Kidney epithelial cell (primary cell): ENCODE measurements at regions not wholly inside any gene's neighbourhood (a gene's known extent, or its start where the extent isn't known, plus 50 kb on each side); places are given as distances from the start of the nearest gene placed in this dataset.

Experiments used
- DNase-seq: peaks from one replicate; pipeline ENCODE4 v3.0.0-alpha.2; 2010; ENCODE audit warnings: low read depth
- H3K27me3 ChIP-seq: 2 replicates; pipeline ENCODE4 v1.6.0; 2011; ENCODE audit warnings: low read length; ENCODE audit not compliant: control insufficient read depth, insufficient read depth
- H3K36me3 ChIP-seq: 2 replicates; pipeline ENCODE4 v1.5.1; 2011; ENCODE audit warnings: low read length; ENCODE audit not compliant: control insufficient read depth, insufficient read depth
- H3K4me3 ChIP-seq: 2 replicates; pipeline ENCODE4 v1.5.1; 2011; ENCODE audit warnings: low read depth, mild to moderate bottlenecking, control low read depth, low read length
- CTCF ChIP-seq: IDR thresholded peaks from 2 replicates; pipeline ENCODE4 v1.5.1; 2011; ENCODE audit warnings: mild to moderate bottlenecking, moderate library complexity, low read length, control low read depth, inconsistent platforms; ENCODE audit not compliant: insufficient read depth, poor library complexity, severe bottlenecking

GRCh38 chr4:188246488-188246887 lies 107.2 kb downstream of the TRIML1 start:
- no peak for DNase-seq
- no peak for TF ChIP-seq CTCF
- H3K27me3 ChIP-seq = no peaks in the 10 kb centered on the region
- H3K4me3 ChIP-seq = no peak overlapping the region
- no peaks in the 10 kb centered on the region for H3K36me3 ChIP-seq

GRCh38 chr4:188254211-188254610 lies 115.0 kb downstream of the TRIML1 start:
- DNase-seq = no peak
- TF ChIP-seq CTCF = no peak

GRCh38 chr4:188262464-188262863 lies 123.2 kb downstream of the TRIML1 start:
- peak; percentile 18 for DNase-seq
- no peak overlapping the region for H3K4me3 ChIP-seq
- no peak for TF ChIP-seq CTCF

More at GRCh38 chr4:188254211-188254610, 115.0 kb downstream of the TRIML1 start:
- H3K4me3 ChIP-seq = no peak overlapping the region
- H3K27me3 ChIP-seq = no peaks in the 10 kb centered on the region
- no peaks in the 10 kb centered on the region for H3K36me3 ChIP-seq

GRCh38 chr4:188263321-188263720 lies 124.1 kb downstream of the TRIML1 start:
- no peak overlapping the region for H3K4me3 ChIP-seq
- no peak for DNase-seq
- TF ChIP-seq CTCF = no peak
- no peaks in the 10 kb centered on the region for H3K27me3 ChIP-seq
- H3K36me3 ChIP-seq = no peaks in the 10 kb centered on the region

More at GRCh38 chr4:188262464-188262863, 123.2 kb downstream of the TRIML1 start:
- H3K27me3 ChIP-seq = no peaks in the 10 kb centered on the region
- no peaks in the 10 kb centered on the region for H3K36me3 ChIP-seq

- no peaks in the 10 kb centered on the region for H3K36me3 ChIP-seq
- no peak for TF ChIP-seq CTCF
- no peak overlapping the region for H3K4me3 ChIP-seq
- H3K27me3 ChIP-seq = no peaks in the 10 kb centered on the region
- no peak for DNase-seq
Measured at GRCh38 chr4:188266386-188266785, 127.1 kb downstream of the TRIML1 start.

GRCh38 chr4:188268131-188268908 lies 129.1 kb downstream of the TRIML1 start:
- DNase-seq = no peak
- no peak for TF ChIP-seq CTCF
- H3K27me3 ChIP-seq = no peaks in the 10 kb centered on the region
- no peak overlapping the region for H3K4me3 ChIP-seq
- H3K36me3 ChIP-seq = no peaks in the 10 kb centered on the region
